Peyer's patch (tissue), 4 donors: ENCODE measurements at regions not wholly inside any gene's neighbourhood (a gene's known extent, or its start where the extent isn't known, plus 50 kb on each side); places are given as distances from the start of the nearest gene placed in this dataset.

Source experiments
- CTCF ChIP-seq, 6 experiments: fragments of 450-650 bp in 4 of 6; fragments of 200-600 bp in 2 of 6; sonication (generic) in 1 of 6; IDR thresholded peaks; one replicate each; pipeline ENCODE4 v1.5.1; 2017 to 2019; ENCODE audit warnings: antibody characterized with exemption in 6 of 6, mild to moderate bottlenecking in 3 of 6, moderate library complexity in 1 of 6
- POLR2A ChIP-seq, 2 donors: fragments of 450-650 bp; IDR thresholded peaks; one replicate each; pipeline ENCODE4 v1.5.1; 2017; ENCODE audit warnings: antibody characterized with exemption in 2 of 2, mild to moderate bottlenecking in 2 of 2, moderate library complexity in 2 of 2

GRCh38 chr22:49530671-49531367 lies 296.9 kb downstream of the BRD1 start:
- TF ChIP-seq CTCF (IDR thresholded peaks at IDR 0.05) (no peak), POLR2A (IDR thresholded peaks at IDR 0.05) (no peak)
